NB4 (cell line): ENCODE measurements at regions not wholly inside any gene's neighbourhood (a gene's known extent, or its start where the extent isn't known, plus 50 kb on each side); places are given as distances from the start of the nearest gene placed in this dataset.

Experiments
- POLR2A ChIP-seq: IDR thresholded peaks from 2 replicates; pipeline ENCODE4 v1.6.1; 2011; ENCODE audit warnings: mild to moderate bottlenecking; ENCODE audit not compliant: insufficient read length; ENCODE audit errors: extremely low read depth
- TF ChIP-seq, protein P1 (sequence below): IDR thresholded peaks from one replicate; pipeline ENCODE4 v1.5.1; 2012; ENCODE audit warnings: low read depth, low read length
- TF ChIP-seq, protein P2 (sequence below): IDR thresholded peaks from 2 replicates; pipeline ENCODE4 v1.6.1; 2011; ENCODE audit warnings: low read depth, low read length

DNA sequence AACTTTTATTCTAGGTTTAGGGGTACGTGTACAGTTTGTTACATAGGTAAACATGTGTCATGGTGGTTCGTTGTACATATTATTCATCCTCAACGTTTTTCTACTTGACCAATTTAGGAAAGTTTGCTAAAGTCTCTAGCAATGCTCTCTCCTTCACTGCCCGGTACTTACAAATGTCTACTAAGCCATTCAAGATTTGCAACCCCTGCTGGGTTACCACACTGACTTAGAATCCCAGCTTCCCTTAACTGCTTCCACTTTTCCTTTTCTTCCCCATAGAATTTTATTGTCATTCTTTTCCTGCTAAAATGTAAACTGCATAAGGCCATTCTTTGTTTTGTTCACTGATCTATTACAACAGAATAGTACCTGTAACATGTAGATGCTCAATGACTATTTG lies 97.4 kb downstream of the SMPDL3A start:
- TF ChIP-seq, protein P1, sequence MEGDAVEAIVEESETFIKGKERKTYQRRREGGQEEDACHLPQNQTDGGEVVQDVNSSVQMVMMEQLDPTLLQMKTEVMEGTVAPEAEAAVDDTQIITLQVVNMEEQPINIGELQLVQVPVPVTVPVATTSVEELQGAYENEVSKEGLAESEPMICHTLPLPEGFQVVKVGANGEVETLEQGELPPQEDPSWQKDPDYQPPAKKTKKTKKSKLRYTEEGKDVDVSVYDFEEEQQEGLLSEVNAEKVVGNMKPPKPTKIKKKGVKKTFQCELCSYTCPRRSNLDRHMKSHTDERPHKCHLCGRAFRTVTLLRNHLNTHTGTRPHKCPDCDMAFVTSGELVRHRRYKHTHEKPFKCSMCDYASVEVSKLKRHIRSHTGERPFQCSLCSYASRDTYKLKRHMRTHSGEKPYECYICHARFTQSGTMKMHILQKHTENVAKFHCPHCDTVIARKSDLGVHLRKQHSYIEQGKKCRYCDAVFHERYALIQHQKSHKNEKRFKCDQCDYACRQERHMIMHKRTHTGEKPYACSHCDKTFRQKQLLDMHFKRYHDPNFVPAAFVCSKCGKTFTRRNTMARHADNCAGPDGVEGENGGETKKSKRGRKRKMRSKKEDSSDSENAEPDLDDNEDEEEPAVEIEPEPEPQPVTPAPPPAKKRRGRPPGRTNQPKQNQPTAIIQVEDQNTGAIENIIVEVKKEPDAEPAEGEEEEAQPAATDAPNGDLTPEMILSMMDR: no peak
- no peak for TF ChIP-seq POLR2A
- TF ChIP-seq, protein P2, sequence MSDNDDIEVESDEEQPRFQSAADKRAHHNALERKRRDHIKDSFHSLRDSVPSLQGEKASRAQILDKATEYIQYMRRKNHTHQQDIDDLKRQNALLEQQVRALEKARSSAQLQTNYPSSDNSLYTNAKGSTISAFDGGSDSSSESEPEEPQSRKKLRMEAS: no peak
